Activated CD8-positive, alpha-beta memory T cell treated with anti-CD3 and anti-CD28 coated beads for 48 hours (primary cell): ENCODE measurements at regions not wholly inside any gene's neighbourhood (a gene's known extent, or its start where the extent isn't known, plus 50 kb on each side); places are given as distances from the start of the nearest gene placed in this dataset.

Experiments used
- DNase-seq, 3 experiments: peaks; one replicate each; pipeline ENCODE4 v3.0.0-alpha.2; 2020; ENCODE audit warnings: low read depth in 2 of 3, low spot score in 2 of 3

DNA sequence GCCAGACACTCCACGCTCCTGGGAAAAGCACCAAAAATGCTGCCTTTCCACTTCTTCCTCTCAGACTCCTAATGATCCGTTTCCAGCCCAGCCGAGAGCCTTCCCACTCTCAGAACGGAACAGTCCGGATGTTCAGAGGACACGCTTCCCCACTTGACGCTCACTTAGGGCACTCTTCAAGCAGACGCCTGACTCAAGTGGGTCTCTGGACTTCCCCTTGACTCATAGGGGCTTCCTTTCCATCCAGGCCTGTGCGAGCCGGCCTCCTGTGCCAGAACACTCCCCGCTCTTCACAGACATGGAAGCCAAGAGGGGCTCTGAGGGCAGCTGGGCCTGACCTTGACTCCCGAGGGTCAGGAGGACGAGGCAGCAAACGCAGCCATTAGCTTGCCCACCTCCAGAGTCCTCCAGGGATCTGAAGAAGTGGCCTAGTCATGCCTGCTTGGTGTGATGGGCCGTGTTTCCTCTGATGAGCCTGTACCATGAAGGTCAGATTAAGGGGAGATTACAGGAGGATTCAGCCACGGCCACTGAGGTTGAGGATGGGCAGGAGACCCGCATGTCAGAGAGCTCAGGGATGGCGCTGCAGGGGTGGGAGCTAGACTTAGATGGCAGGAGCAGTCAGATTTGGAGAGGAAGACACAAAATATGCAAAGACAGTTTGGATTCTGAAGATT is 114.7 kb upstream of the TLE3 start:
- DNase-seq, result no peak

DNA sequence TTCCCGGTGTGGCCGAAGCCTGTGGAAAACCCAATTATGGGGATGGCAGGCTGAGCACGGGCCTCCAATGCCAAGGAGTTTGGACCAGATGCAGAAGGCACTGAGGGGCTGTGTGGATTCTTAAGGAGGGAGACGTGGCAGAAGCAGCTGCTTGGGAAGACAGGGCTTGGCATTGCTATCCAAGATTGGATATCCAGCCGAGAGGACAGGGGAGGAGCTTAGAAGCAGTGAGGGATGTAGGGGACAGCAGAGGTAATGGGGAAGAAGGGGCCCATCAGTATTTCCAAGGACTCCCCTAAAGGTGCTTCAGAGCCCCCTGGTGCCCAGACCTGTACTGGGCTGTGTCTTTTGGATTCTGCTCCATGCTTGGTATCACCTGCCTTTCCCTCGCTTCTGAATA is 112.8 kb upstream of the TLE3 start:
- DNase-seq, result no peak

DNA sequence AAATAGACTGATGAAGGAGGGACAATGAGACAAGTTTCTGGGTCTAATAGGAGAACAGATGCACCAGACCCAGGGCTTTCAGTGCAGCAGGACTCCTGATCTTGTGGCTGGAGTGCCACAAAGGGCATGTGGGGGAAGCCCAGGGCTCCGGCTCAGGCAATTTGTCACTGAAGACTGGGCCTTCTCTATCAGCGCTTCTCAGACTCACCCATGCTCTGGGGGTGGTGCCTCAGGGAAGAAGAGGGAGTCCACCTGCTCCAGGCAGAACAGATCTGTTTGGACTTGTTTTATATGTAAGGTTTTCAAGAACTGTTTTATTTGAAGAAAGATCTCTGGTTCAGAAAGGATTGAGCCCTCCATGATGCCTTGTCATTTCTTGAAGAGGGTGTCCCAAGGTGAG is 112.4 kb upstream of the TLE3 start:
- no peak for DNase-seq

DNA sequence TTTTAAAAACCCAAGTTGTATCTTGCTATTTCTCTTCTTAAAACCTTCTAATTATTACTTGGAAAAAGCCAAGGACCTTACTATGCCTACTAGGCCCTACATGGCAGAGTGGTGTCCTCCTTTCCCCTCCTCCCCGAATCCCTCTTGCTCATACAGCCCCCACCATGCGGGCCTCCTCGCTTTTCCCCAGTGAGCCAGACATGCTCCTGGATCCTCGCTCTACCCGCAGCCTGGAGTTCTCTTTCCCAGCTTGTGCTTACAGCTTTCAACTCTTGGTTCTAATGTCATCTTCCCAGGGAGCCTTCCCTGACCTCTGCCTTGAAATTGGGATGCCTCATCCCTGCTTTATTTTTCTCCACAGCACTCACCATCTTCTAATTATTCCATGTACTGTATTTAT is 111.8 kb upstream of the TLE3 start:
- DNase-seq, result no peak

DNA sequence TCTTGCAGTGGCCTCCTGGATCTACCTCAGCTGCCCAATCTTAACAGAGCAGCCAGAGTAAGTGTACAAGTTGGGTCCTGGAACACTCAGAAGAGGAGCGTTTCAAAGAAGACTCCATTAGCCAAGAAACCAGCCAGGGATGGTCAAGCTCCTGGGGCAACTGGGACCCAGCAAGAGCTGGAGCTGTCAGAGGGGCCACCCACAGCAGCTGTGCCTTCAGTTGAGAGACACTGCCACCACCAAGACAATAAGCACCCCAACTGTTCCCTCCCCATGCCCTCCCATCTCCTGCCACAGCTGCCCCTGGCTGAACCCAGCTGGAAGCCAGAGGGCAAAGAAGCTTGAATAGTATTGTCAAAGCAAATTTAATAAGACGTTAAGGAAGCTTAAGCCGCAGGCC is 110.6 kb upstream of the TLE3 start:
- no peak for DNase-seq

DNA sequence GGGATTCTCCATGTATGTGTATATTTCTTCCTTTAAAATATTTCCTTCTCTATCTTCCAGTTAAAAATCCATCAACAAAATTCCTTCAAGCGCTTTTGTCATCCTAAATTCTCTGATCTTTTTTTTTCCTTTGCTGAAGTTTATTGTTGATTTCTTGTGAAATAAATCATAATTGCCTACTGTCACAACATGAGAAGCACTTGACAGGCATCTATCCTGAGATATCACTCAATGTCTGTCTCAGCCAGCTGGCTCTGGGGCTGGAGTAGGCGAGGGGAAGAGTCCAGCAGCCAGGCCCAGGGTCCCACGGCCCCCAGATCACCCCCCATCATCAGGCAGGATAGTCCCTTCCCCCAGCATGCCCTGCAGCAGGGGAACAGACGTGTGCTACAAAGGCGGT is 109.0 kb upstream of the TLE3 start:
- no peak for DNase-seq

DNA sequence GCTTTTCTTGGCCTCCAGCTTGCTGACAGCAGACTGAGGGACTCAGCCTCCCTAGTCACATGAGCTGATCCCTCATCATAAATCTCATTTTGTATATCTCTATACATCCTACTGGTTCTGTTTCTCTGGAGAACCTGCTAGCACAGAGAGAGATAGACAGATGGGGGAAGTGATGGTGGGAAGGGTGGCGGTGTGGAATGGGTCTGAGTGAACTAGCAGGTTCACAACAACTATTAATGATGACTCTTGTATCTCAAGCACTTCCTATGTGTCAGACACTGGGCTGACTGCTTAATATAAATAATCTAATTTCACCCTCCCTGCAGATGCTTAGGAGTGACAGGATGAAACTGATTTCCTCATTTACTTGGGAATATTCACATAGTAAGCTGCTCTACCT is 106.9 kb upstream of the TLE3 start:
- DNase-seq, result no peak

DNA sequence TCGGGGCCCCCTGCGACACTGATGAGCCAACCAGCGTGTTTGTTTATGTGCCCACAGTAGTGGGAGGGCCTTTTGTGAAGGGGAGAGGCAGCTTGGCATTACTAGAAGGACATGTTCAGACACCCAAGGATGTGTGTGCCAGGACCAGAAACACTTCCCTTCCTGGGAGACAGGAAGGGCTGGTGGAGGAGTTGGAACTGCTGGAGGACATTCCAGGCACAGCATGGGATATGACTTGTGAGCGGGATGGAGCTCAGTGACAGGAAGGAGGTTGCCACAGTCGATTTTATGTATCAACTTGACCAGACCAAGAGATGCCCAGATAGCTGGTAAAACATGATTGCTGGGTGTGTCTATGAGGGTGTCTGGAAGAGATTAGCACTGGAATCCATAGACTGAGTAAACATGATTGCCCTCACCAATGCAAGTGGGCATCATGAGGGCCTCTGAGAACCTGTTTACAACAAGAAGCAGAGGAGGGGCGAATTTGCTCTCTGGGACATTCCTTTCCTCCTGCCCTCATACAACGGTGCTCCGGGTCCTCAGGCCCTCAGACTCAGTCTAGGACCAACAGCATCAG is 106.4 kb upstream of the TLE3 start:
- DNase-seq, result no peak

DNA sequence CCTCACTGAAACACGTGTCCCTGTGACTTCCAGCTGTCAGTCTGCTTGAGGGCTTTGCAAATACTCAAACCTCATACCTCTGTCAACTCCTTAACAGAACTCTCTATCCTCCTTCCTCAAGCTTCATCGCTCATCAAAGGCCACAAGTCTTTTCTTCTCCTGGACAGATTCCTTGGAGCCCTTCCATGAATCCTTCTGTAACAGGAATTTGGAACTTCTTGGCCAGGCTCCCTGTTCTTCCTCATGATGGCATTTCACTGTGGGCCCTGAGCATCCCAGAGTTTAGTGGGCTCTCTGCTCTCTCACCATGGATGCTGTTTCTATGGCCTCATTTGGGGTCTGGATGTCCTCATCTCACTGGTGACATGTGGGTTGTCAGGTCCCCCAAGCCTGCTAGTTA is 105.0 kb upstream of the TLE3 start:
- DNase-seq, result no peak

DNA sequence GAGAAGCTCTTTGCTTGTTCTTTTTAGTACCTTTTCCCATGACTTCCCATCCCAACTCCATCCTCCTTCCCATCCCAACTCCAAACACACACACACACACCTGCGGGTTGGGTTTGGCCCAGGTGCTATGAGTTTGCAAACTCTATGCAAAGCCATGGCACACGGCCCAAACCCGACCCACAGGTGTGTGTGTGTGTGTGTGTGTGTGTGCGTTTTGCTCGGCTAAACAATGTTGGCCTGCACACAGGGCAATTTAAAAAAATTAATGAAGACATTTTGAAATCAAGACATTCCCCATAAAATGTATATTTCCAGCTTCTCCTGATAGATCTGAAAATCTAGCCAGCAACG is 103.7 kb upstream of the TLE3 start:
- DNase-seq, result no peak

DNA sequence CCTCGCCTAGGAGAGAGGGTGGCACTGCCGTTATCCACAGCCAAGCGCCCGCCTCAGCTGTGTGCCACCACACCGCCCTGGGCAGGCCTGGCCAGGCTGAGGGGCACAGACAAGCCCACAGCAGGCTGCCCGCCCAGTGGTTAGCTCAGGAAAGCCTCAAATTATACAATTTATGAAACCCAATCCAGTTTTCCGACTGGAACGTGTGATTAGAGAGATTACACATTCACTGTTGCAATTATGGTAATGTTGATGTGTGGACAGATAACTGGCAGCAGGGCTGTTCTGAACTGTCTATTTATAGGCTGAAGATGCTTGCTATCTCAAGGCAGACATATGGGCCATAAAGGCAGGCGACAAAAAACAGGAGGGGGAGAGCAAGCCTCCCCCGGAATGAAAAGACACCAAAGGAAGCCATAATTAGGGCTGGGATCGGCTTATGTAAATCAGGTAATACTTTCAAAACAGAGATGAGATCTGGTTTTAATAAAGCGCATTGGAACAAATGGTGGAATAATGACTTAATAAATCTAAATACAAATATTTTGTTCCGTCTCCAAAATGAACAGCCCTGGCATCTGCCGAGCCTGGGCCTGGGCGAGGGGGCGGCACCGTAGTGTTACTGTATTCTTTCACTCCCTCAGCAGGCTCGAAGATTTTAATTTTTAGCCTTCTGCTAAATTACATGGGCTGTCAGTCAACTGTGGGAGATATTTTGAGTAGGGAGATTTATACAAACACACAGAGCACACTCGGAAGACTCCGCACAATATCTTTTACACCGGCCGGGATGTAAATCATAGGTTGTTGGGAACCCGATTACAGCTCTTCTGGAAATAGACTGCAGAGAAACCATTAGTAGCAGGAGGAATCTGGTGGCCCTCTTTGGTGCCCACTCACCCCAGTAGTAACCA is 103.1 kb upstream of the TLE3 start:
- no peak for DNase-seq

DNA sequence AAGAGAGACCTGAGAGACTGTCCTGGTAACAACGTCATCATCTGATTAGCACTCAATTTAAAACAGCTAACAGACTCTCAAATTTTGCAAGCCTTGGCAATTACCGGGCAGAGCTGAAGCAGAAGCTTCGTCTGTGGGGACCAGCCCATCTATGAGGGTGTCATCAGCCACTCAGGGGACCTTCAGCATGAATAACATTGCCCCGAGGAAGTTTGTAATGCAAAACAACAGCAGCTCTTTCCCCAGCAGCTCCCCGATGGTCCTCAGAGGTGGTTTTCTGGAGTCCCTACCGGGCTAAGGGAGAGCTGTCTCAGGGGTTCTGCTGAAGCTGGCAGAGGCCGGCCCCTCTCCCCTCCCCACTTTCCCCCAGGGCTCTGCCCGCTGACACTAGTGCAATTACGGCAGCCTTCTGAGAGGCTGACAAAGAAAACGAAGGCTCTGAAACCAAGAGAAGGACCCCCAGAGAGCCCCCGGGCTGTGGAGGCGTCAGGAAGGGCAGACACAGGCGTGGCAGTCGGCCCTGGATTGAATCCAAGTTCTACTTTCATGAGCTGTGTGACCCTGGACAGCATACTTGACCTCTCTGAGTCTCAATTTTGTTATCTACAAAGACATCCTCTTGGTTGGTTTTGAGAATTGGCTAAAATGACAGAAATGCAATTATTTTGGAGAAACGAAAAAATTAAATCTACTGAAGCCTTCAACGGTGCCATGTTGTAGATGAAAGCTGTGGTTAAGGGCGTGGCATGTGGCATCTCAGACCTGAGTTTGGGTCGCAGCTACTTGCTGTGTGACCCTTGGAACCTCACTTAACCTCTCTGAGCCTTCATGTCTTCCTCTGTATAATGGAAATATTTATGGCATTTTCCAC is 102.1 kb upstream of the TLE3 start:
- DNase-seq, result no peak

DNA sequence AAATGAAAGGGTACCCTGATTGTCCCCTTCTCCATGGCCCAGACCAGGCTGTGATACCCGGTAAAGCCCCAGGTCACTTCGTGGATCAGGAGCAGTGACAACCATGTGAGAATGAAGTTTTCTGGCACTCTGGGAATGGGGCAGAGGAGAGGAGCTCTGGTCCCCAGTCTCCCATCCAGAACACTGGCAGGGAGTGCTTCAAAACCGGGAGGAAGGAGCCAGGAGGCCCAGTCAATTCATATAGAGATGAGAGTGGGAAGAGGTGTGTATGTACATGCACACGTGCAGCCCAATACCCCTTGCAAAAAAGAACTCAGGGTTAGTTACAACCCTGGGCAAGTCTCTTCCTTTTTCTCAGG is 101.4 kb upstream of the TLE3 start:
- no peak for DNase-seq

DNA sequence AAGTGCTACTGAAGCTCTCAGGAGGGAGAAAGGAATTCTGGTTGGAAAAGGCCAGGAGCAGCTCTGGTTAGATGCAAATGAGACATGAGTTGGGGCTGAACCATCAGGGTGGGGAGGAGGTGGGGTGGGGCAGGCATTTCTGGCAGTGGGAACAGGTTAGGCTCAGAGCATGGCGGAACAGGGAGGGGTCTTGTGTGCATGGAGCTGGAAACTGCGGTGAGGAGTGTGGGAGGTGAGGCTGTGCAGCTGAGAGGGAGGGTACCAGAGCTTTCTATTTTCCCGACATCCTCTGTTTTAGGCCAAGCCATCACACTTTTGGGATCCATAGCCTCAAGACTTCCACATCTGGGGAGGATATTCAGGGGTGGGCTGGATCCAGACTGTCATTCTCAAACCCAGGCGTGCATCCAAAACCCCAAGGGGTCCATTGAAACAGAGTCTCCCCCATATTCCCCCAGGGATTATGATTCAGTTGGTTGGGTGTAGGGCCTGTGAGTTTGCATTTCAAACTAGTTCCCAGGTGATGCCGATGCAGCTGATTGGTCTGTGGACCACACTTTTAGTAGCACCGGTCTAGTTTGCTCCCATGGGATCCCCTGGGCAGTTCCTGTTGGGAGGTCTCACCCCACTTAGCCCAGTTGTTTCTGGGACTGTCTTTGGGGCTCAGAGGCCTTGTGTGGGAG is 100.9 kb upstream of the TLE3 start:
- DNase-seq, result no peak

DNA sequence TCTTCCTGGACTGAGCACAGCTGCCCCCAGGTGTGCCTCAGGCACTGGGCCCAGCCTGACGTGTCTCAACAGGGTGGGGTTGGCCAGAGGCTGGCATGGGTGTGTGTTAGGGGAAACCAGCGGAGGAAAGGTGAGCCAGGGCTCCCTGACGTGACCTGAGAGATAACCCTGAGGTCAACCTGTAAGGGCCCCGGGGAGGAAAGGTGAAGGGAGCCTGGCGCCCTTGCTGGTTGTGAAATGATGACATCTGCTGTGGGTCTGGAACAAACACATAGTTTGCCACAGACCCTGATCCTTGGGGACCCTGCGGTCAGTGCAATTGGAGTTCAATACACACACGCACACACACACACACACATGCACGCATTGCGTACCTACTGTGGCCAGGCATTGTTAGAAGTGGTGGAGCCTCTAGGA is 100.2 kb upstream of the TLE3 start:
- no peak for DNase-seq

DNA sequence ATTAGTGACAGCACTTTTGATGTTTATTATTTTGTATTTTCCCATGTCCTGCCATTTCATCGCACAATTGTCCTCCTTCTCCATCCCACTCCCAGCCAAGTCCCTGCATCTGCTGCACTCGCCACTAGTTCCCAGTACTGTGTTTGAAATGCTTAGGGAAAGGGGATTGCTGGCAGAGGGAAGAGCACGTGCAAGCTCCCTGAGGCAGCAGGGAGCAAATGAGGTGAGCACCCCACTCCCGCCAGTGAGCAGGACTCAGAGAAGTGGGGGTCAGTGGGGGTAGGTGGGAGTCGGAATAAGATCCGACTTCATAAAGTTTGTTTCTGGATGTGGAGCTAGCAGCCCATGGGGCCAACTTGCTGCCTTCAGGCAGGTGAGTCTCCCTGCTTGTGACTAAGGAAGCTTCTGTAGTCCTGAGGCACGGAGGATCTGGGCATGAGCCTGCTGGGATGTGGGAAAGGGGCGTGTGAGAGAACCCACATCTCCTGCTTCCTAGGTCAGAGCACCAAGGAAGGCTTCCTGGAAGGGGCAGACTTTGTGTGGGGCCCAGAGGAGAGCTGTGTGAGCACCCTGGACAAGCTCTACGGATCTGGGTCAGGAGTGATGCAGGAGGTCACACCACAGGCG is 99.7 kb upstream of the TLE3 start:
- no peak for DNase-seq

DNA sequence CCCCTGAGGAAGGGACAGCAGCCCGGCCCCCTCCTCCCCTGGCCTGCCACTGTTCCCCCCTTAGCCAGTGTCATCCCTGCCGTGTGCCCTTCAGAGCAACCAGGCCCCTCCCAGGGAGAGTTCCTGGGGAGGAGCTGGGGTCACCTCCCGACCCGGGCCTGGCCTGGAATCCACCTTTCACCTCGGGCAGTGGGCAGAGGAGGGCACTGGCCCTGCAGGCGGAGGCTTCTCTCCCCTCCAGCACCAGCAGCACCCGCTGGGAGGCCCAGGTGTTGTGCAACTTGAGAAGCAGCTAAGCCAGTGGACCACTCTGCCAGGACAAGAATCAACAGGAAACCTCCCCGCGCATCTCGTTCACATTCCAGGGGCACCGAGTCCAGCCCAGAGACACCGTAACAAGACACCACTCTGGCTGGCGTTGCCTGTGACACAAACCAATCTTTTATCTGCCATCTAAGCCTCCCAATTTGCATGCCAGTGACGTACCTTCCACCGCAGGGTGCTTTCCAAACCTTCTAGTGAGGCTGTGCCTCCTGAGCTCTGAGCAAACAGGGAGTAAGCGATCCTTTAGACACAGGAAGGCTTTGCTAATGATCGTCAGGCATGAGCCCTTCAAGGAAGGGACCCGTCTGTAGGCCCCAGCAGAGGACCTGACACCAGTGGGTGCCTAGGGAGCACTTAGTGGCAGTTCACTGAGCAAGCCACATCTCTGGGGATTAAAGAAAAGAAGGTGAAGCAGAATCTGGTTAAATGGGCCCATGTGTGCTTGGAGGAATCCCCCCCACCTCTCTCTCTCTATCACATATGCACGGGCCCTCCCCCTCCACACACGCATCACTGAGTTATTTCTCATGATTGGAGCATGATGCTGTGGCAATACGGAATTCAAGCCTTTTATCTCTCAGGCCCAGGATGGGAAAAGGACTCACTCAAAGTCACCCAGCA is 98.9 kb upstream of the TLE3 start:
- DNase-seq, result no peak

DNA sequence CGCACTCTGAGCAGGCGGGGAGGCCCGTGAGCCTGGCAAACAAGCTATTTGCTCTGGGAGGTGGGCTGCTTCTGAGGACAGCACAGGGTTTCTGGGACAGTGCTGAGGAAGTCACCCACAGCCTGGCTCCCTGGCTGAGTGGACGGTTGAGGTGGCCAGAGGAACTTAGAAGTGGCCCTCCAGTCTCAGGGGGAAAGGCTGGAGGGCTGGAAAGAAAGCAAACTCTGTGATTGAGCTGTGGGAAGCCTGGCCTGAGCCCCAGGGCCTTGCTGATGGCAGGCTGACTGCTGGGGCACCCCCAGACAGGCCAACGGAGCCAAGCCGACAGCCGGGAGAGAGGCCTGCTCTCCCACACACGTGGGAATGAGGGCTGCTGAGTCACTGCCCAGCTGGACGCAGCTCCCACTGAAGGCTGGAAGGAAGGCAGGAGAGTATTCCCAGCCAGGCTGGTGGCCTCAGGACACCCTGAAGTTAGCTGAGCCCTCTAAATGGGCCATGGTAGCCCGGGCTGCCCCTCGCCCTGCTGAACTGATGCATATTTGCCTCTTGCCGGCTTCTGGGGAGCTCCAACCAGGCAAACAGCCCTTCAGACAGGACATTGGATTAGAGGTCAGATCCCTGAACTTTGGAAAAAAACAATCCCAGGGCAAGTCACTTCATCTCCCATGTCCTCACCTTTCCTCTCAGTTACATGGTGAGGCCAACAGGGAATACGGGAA is 98.0 kb upstream of the TLE3 start:
- DNase-seq, result no peak

DNA sequence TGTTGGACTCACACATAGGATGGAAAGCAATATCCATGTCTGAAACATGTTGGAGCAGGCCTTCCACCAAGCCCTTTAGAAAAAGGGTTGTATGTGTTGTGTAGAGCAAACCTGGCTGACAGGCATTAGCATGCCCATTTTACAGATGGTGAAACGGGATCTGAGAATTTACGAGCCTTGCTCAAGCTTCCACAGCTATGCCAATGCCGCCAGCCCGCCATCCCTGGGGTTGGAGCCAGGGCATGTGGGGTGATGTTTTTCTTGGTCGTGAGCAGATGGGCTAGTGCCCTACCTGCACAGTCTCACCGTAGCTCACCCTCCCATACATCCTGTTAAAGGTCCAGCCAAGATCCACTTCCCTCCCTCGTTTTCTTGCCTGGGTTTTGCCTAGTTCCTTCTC is 97.5 kb upstream of the TLE3 start:
- DNase-seq, result no peak
